Spleen (tissue), 11 donors: ENCODE measurements at regions not wholly inside any gene's neighbourhood (a gene's known extent, or its start where the extent isn't known, plus 50 kb on each side); places are given as distances from the start of the nearest gene placed in this dataset.

ENCODE experiments used
- DNase-seq: peaks from one replicate; pipeline ENCODE4 v3.0.0-alpha.2; 2020
- H3K27ac ChIP-seq, 8 donors: fragments of 200-600 bp; sonication (generic) in 7 of 8; 1 replicate in 4 of 8; 2 replicates in 4 of 8; pipeline versions ENCODE4 v1.5.0 to v1.8.0; 2016 to 2021; ENCODE audit warnings: inconsistent platforms in 4 of 8, mild to moderate bottlenecking in 4 of 8, moderate library complexity in 1 of 8
- H3K27me3 ChIP-seq, 7 donors: fragments of 200-600 bp; sonication (generic) in 6 of 7; replicated peaks in 1 of 7; 1 replicate in 4 of 7; 2 replicates in 3 of 7; pipeline versions ENCODE4 v1.5.0 to v1.8.0; 2016 to 2021; ENCODE audit warnings: inconsistent platforms in 3 of 7, mild to moderate bottlenecking in 1 of 7
- H3K36me3 ChIP-seq, 6 donors: fragments of 200-600 bp; sonication (generic) in 5 of 6; 1 replicate in 4 of 6; 2 replicates in 2 of 6; pipeline versions ENCODE4 v1.5.0 to v1.8.0; 2016 to 2021; ENCODE audit warnings: inconsistent platforms in 2 of 6
- H3K4me1 ChIP-seq, 6 donors: fragments of 200-600 bp; sonication (generic) in 5 of 6; 1 replicate in 3 of 6; 2 replicates in 3 of 6; pipeline versions ENCODE4 v1.5.0 to v1.8.0; 2016 to 2021; ENCODE audit warnings: inconsistent platforms in 3 of 6
- H3K4me3 ChIP-seq, 8 donors: fragments of 200-600 bp; sonication (generic) in 7 of 8; 1 replicate in 4 of 8; 2 replicates in 4 of 8; pipeline versions ENCODE4 v1.5.0 to v1.8.0; 2016 to 2021; ENCODE audit warnings: inconsistent platforms in 4 of 8, mild to moderate bottlenecking in 4 of 8, moderate library complexity in 2 of 8
- H3K9me3 ChIP-seq, 8 donors: fragments of 200-600 bp; sonication (generic) in 7 of 8; 1 replicate in 4 of 8; 2 replicates in 4 of 8; pipeline versions ENCODE4 v1.5.0 to v1.8.0; 2016 to 2021; ENCODE audit warnings: inconsistent platforms in 4 of 8
- POLR2A ChIP-seq, 3 donors: fragments of 450-650 bp; IDR thresholded peaks; one replicate each; pipeline ENCODE4 v1.5.1; 2017; ENCODE audit warnings: antibody characterized with exemption in 3 of 3, mild to moderate bottlenecking in 1 of 3
- POLR2AphosphoS5 ChIP-seq, 3 donors: sonication (generic); formaldehyde crosslinking; IDR thresholded peaks; one replicate each; pipeline ENCODE4 v1.5.1; 2017; ENCODE audit warnings: antibody characterized with exemption in 3 of 3
- WGBS, 5 donors: extraction: QIAGEN DNeasy Blood & Tissue Kit in 3 of 5; methylation state at CpG; one replicate each; pipeline versions ENCODE4 v1.1.5 to v1.1.7; 2013 to 2018; 5-methylcytosine and 5-hydroxymethylcytosine counted together
- intact Hi-C: fragments of 100-400 bp; cut with DNase I; formaldehyde crosslinking; loops from one replicate; pipeline ENCODE4 v1.15.0; 2023; ENCODE audit warnings: low total_unique reads
- TF ChIP-seq, protein P1 (sequence below), 11 experiments: fragments of 200-600 bp in 7 of 11; fragments of 450-650 bp in 4 of 11; sonication (generic) in 4 of 11; IDR thresholded peaks in 8 of 11; conservative IDR thresholded peaks in 3 of 11; 1 replicate in 7 of 11; 2 replicates in 4 of 11; pipeline versions ENCODE4 v1.4.0 to v1.8.0; 2016 to 2021; ENCODE audit warnings: antibody characterized with exemption in 11 of 11, inconsistent platforms in 4 of 11, mild to moderate bottlenecking in 1 of 11
- donor health status: healthy with polysubstance abuse.
- donor health status: DM: no; HTN: no; CAD: no; lungs with moderate emphysema.
- donor health status: DM: no; HTN: no; CAD: no.
- donor health status: Bipolar disorder and iron deficiency.
- donor health status: healthy.
- donor health status: DM: no; HTN: no; CAD: no.
- donor health status: DM: yes; HTN: yes; CAD: no.

DNA sequence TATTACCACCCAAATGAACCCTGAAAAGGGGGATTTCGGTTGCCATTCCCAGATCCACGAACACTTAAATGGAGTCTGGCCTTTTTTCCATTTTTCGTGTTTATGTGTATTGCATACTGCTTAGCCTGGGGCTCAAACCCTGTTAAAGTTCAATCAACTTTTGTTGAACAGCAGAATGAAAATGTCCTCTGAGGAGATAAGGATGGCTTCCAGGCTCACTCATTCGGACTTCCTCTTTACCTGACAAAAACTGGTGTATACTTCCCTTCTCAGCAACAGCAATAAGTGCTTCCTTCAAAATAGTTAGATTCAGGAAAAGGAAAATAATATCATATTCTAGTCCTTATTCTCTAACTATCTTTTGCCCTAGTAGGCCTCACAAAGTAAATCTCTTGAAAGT lies 61.1 kb upstream of the ARID5B start:
- TF ChIP-seq, protein P1, sequence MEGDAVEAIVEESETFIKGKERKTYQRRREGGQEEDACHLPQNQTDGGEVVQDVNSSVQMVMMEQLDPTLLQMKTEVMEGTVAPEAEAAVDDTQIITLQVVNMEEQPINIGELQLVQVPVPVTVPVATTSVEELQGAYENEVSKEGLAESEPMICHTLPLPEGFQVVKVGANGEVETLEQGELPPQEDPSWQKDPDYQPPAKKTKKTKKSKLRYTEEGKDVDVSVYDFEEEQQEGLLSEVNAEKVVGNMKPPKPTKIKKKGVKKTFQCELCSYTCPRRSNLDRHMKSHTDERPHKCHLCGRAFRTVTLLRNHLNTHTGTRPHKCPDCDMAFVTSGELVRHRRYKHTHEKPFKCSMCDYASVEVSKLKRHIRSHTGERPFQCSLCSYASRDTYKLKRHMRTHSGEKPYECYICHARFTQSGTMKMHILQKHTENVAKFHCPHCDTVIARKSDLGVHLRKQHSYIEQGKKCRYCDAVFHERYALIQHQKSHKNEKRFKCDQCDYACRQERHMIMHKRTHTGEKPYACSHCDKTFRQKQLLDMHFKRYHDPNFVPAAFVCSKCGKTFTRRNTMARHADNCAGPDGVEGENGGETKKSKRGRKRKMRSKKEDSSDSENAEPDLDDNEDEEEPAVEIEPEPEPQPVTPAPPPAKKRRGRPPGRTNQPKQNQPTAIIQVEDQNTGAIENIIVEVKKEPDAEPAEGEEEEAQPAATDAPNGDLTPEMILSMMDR (IDR thresholded peaks at IDR 0.05 in 8 of 11, conservative IDR thresholded peaks at IDR 0.05 in 3 of 11), result no peak
- TF ChIP-seq POLR2A (IDR thresholded peaks at IDR 0.05) (no peak), POLR2AphosphoS5 (IDR thresholded peaks at IDR 0.05) (no peak)
- H3K9me3 ChIP-seq, result no peaks in the 10 kb centered on the region
- H3K27me3 ChIP-seq, result no peaks in the 10 kb centered on the region
- intact Hi-C loops, result no loop called here
- H3K36me3 ChIP-seq, result no peaks in the 10 kb centered on the region
- peaks cover 0 to 14% (median 3%) of the 10 kb centered on the region in 6 donors for H3K4me1 ChIP-seq
- H3K4me3 ChIP-seq, result no peak overlapping the region
- no peak overlapping the region for H3K27ac ChIP-seq
- WGBS, 5 donors, result 91 to 97% (median 94%) methylated on average over 4 of the region's 4 CpGs
- DNase-seq, result no peak

DNA sequence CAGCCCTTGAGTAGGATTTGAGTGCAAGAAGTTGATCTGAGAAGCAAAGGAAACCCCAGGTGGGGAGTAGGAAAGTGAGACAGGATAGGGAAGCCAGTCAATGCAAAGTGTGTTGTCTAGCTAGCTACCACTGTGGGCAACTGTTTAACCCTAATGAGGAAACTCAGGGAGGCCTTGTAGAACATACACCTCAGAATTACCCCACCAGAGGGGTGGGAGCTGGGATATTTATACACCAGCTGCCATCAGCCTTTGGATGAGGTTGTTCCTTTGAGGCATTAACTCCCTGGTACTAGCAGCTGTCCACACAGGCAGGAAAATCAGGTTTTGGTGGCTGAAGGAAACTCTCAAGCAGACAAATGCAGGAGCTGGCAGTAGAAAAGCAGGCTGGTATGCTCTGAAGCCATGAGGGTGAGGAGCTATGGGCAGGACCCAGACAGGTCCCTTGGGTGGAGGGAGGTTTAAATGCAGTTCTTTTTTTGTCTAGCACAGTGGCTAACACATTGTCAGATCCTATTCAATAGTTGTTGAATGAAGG lies 60.1 kb upstream of the ARID5B start:
- no peaks in the 10 kb centered on the region for H3K9me3 ChIP-seq
- intact Hi-C loops, result no loop called here
- TF ChIP-seq, protein P1 (IDR thresholded peaks at IDR 0.05 in 8 of 11, conservative IDR thresholded peaks at IDR 0.05 in 3 of 11), result no peak
- TF ChIP-seq POLR2A (IDR thresholded peaks at IDR 0.05) (no peak), POLR2AphosphoS5 (IDR thresholded peaks at IDR 0.05) (no peak)
- DNase-seq, result no peak
- no peak overlapping the region for H3K27ac ChIP-seq
- H3K4me3 ChIP-seq, result no peak overlapping the region
- no peaks in the 10 kb centered on the region for H3K27me3 ChIP-seq
- H3K36me3 ChIP-seq, result no peaks in the 10 kb centered on the region
- peaks cover 0 to 8% (median 2%) of the 10 kb centered on the region in 6 donors for H3K4me1 ChIP-seq

DNA sequence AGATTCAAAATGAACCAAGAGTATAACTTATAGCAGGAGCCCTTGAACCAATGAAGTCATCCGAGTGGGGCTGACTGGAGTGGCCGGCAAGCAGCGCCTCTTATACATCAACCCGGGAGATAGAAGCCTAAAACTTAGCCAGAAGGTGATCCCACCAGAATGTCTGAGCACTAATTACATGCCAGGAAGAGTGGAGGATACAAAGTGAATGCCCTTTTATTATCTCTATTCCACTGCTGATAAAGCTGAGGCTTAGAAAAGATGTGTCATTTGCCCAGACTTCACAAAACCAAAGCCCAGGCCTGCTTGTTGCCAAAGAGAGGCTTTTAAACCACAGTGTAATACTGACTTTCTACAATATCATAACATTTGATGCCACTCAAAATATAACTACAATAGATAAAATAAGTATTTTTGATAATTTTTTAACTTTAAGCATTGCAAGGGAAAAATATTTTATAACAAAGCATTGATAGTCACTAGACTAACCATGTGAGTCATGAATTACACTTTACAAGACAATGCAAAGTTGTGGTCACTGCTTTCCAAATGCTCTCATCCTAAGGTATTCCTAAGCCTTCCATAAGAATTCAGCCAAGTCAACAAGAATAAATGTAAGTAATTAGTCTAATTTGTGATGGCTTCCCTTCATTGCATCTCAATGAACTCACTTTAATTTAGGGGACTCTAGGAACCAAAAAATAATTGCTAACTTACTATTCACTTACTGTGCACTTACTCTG lies 58.6 kb upstream of the ARID5B start:
- Histone ChIP-seq H3K36me3 (no peaks in the 10 kb centered on the region), H3K4me3 (no peak overlapping the region), H3K27ac (no peak overlapping the region), H3K4me1 (peaks cover 0 to 4% (median 0%) of the 10 kb centered on the region in 6 donors), H3K27me3 (no peaks in the 10 kb centered on the region), H3K9me3 (no peaks in the 10 kb centered on the region)
- WGBS, 5 donors, result 94 to 100% (median 97%) methylated on average over 4 of the region's 4 CpGs
- no peak for DNase-seq
- TF ChIP-seq POLR2AphosphoS5 (IDR thresholded peaks at IDR 0.05) (no peak), POLR2A (IDR thresholded peaks at IDR 0.05) (no peak)
- TF ChIP-seq, protein P1 (IDR thresholded peaks at IDR 0.05 in 8 of 11, conservative IDR thresholded peaks at IDR 0.05 in 3 of 11), result no peak
- intact Hi-C loops, result no loop called here

DNA sequence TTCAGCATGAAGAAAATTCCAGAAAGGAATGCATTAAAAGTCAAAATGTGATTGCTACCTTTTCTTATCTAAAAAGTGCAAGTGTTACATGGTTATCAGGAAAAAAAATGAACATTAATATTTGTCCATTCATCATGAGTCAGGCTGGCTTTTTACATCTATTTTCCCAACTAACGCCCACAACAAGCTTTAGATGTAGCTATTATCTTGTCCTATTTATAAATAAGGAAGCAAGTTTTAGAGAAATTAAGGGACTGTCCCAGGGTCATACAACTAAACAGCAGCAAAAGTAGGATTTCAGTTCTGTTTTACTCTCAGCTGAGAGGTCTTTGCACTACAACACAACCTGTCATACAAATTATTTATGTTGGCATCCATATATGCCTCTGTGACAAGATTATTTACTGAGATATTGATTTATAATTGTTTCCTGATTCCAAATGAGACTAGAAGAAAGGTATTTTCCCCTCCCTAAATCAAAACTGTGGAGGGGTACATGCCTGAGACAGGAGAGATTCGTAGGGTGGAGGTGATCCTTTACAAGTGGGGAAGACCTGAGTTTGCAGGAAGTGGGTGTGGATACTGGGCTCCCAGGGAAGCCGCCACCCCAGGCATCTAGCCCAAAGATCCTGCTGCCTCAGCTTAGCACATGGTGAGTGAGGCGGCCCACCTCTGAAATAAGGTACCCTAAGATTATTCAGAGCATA lies 57.2 kb upstream of the ARID5B start:
- TF ChIP-seq, protein P1 (IDR thresholded peaks at IDR 0.05 in 8 of 11, conservative IDR thresholded peaks at IDR 0.05 in 3 of 11), result no peak
- TF ChIP-seq POLR2A (IDR thresholded peaks at IDR 0.05) (no peak), POLR2AphosphoS5 (IDR thresholded peaks at IDR 0.05) (no peak)
- DNase-seq, result no peak
- H3K4me3 ChIP-seq, result no peak overlapping the region
- H3K27me3 ChIP-seq, result no peaks in the 10 kb centered on the region
- no peaks in the 10 kb centered on the region for H3K9me3 ChIP-seq
- peaks cover 0 to 4% (median 0%) of the 10 kb centered on the region in 6 donors for H3K4me1 ChIP-seq
- intact Hi-C loops, result no loop called here
- H3K27ac ChIP-seq, result no peak overlapping the region
- no peaks in the 10 kb centered on the region for H3K36me3 ChIP-seq
- WGBS, 5 donors, result 74 to 89% (median 80%) methylated on average over 4 of the region's 4 CpGs
